GM19193 (cell line): ENCODE measurements at regions not wholly inside any gene's neighbourhood (a gene's known extent, or its start where the extent isn't known, plus 50 kb on each side); places are given as distances from the start of the nearest gene placed in this dataset.

Experiments
- POLR2A ChIP-seq: IDR thresholded peaks from 4 replicates; pipeline ENCODE4 v1.6.1; 2011; ENCODE audit not compliant: insufficient read depth, insufficient read length; ENCODE audit errors: extremely low read depth

- no peak for TF ChIP-seq POLR2A
These were observed 66.2 kb upstream of the WDR26 start for GRCh38 chr1:224500796-224501195.

- no peak for TF ChIP-seq POLR2A
These were observed 67.2 kb upstream of the WDR26 start for GRCh38 chr1:224501836-224502235.

DNA sequence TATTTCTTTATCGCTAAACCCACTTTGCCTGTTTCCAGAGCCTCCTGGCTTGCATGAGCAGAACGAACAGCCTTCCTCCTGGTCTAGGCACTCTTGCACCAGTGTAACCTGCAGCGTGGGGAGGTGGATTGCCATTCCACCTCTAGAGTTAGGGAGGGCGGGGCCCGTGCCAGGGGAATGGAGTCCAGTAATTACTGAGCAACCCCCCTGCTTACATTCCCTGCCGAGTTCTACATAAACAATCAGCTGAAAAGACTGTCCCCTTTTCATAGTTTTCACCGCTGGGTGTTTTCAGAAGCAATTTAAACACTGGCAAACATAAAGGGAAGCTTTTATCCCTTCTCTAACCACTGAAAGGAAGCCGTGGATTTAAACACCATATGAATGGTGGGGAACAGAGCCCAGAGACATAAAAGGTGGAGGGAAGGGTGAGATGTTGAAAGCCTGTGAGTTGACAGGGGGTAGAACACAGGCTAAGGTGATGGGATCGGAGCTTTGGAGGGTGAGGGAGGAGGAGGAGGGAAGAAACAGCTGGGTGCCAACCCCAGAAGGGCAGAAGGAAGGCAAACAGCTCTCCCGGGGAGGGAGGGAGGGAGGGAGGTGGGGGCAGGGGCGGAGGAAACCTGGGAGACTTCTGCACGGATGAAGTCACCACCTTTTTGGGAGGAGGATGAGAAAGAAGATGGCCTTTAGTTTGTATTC is 68.0 kb upstream of the WDR26 start:
- TF ChIP-seq POLR2A = no peak

DNA sequence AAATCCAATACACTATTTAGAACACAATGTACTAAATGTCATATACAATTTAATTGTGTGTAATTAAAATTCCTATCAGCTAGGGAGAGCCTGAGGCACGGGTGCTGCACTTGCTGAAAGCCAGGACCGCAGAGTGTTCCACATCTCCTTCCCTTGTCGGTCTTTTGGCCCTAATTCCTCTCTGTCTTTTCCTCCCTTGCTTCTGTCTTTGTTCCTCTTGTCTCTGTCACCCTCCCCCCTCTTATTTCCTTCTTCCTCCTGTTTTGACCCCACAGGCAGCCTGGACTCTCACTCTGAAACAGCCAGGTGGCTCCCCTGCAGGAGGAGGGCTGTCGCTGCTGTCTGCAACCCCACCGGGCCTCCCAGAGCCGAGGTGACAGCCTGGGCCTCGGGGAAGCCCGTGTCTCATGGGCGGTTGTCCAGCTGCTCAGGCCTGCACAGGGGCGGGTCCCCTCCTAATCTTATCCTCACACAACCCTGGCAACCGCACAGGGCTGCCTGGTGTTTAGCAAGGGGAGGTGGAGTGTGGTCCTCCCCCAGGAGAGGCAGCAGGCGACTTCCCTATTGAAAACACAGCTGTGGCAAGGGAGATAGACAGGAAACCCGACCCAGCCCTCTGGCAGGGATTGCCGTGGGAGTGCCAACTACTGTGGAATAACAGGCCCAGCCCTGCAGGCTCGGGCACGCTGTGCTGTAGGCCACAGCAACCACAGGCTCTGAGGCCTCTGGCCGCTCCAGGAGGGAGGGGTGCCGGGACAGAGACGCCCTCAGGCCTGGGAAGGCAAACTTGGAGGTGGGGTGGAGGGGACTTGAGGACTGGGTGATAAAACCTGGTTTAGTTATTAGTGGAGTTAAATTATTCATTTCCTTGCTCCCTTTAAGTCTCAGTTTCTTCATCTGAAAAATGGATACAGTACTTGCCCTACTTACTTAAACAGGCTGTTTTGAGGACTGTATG is 68.8 kb upstream of the WDR26 start:
- TF ChIP-seq POLR2A = no peak

GRCh38 chr1:224504297-224505041 is 69.9 kb upstream of the WDR26 start:
- TF ChIP-seq POLR2A = no peak

DNA sequence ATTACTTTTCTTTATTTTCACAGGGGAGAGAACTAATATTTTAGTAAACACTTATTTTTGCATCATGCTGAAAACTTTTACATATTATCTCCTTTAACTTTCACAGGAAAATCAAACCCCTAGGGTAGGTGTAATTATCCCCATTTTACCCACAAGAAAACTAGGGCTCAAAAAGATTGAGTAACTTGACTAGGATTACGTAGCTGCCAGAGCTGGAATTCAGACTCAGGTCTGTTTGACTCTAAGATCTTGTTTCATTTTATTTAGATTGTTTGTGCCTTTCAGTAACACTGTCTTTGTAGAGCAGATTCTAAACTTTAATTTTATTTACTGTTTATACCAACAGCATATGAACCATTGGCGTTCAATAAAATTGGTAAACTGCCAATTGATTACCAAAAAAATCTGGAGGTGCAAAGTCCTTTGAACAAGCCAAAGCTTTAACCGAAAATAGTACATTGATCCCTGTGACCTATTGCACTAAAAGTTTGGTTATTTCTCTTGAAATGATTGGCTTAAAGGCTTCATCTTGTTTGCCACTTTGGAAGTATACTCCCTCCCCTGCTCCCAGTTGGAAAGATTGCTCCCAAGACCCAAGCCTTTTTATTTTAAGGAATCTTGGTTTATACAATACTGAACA is 71.0 kb upstream of the WDR26 start:
- TF ChIP-seq POLR2A = no peak

DNA sequence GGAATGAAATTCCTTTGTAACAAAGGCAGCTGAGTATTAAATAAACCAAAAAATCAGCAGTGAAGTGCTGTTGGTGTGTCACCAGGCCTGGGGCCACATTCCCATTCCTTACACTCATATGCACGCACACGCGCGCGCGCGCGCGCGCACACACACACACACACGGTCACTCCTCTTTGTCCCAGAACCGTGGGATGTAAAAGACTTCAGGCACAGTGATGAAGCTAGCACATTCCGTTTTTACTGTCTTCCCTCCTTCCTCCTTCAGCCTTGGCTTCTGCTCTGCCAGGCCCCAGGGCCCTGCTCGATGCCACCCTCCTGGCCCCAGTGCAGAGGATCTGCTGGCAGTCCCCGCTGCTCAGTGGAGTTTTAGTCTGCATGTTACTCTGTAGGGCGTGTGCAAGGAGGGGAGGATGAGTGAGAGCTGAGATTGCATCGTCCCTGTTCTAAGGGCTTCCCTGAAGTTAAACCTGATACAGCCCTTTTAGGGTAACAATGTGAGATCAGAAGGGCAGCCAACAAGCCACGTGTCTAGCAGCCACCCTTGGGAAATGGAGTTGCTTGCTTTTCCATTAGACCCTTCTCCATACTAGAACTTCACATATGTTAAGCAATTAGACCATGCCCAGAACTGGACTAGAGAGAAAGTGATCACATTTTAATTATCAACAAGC is 71.7 kb upstream of the WDR26 start:
- TF ChIP-seq POLR2A = no peak

DNA sequence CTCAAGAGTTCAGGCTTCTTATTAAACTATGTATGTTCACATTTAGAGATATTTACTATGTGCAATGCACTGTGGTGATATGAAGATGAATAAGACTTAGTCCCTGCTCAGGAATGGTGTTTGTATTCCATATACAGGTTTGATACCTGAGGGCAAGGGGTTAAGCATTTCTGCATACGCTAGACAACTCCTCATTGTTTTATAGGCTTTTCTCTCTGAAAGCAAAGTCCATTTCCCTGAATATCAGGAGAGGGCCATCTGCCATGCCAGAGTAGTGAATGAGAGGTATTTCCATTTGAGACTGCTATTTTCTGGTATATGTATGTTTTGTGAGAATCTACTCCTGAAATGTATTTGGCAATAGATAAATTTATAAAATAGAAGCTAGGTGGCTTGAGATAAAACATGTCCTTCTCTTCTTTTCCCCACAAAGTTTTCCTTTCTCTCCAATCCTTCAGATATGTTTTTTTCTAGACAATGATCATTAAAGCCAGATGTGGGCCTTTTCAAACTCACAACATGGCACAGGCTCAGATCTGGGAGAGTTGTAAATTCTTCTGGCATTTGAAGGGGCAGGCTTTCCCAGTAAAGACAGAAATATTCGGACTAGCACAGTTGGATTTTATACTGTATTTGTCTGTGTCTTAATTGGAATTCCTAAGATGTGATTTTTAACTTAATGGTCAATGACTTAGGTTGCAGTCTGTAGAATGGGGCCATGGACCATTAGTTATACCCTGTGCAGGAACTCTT is 73.3 kb upstream of the WDR26 start:
- TF ChIP-seq POLR2A = no peak

DNA sequence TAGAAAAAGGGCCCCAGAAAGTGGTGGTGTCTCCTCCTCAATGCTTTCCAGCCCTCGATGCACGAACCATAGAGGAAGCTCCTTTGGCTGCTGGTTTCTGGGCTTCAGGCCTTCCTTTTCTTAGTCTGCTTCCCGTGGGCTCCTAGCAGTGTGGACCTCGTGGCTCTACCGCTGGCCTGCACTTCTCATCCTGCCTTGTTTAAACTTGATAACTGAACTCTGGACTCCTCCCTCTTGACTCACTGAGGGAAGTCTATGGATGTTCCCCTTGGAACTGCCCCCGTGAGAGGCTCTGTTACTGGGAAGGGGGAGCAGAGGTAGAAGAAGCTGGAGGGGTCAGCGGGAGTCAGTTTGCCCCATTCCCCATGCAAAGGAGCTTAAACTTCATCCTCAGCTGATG is 75.3 kb upstream of the WDR26 start:
- no peak for TF ChIP-seq POLR2A

- TF ChIP-seq POLR2A = no peak
These were observed 76.5 kb upstream of the WDR26 start for GRCh38 chr1:224510880-224511645.

DNA sequence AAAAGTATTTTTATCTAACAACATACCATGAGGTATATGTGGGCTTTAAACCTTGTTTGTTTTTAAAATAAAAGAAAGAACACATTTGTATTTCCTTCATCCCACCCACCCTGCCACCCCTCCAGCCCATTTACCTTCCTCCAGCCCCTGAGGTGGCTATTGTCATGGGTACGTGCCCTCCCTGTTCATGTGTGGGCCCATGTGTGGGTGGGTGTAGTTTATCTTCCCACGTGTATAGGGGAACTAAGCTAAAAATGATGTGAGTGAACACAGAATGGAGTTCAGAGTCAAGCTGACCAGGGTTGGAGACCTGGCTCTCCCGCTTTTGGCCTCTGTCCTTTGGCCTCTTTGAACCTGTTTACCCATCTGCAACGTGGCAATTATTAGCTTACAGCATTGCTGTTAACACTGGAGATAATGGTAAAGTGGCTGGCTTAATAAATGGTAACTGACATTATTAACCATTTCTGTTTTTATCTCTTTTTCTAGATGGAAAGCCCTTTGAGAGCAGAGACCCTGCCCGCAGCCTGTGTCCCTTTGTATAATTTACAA is 78.1 kb upstream of the WDR26 start:
- no peak for TF ChIP-seq POLR2A

DNA sequence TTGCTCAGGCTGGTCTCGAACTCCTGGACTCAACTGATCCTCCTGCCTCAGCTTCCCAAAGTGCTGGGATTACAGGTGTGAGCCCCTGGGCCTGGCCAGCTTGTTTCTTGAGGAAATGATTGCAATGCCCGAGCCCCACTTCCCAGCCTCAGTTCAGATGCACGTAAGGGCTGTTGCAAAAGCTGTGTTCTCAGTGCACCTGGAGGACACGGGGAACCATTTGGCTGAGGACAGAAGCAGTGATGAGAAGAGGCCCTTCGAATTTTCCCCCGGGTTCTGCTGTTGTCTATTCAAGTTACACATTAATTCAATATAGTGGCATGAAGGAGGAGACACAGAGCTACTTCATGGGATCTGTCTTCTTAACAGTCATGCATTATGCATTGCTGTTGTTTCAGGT is 78.8 kb upstream of the WDR26 start:
- no peak for TF ChIP-seq POLR2A

- no peak for TF ChIP-seq POLR2A
These were observed 79.2 kb upstream of the WDR26 start for GRCh38 chr1:224513787-224514209.

GRCh38 chr1:224517171-224517570 is 82.6 kb upstream of the WDR26 start:
- no peak for TF ChIP-seq POLR2A
